ENCODE measurements at regions not wholly inside any gene's neighbourhood (a gene's known extent, or its start where the extent isn't known, plus 50 kb on each side); places are given as distances from the start of the nearest gene placed in this dataset.

- Histone ChIP-seq H3K9ac (ENCODE audit: low read depth, low read length, poor library complexity, severe bottlenecking) (no peak overlapping the region), H3K27me3 (ENCODE audit: insufficient read depth, low read length, poor library complexity, severe bottlenecking) (no peaks in the 10 kb centered on the region), H2AFZ (ENCODE audit: low read length) (no peak overlapping the region), H3K4me3 (ENCODE audit: low read length, poor library complexity, severe bottlenecking) (no peak overlapping the region), H3K9me2 (replicated peaks; ENCODE audit: low read depth, low read length) (no peaks in the 10 kb centered on the region), H3K4me1 (ENCODE audit: insufficient read depth, low read length, poor library complexity, severe bottlenecking) (no peaks in the 10 kb centered on the region), H4K20me1 (ENCODE audit: insufficient read depth, low read length, poor library complexity, severe bottlenecking) (no peaks in the 10 kb centered on the region), H3K79me2 (ENCODE audit: insufficient read depth, low read length) (no peaks in the 10 kb centered on the region), H3F3A (ENCODE audit: low read depth) (no peaks in the 10 kb centered on the region), H3K36me3 (ENCODE audit: insufficient read depth, low read length) (no peaks in the 10 kb centered on the region), H3K9me3 (ENCODE audit: insufficient read depth, low read depth, low read length) (no peaks in the 10 kb centered on the region), H3K4me2 (ENCODE audit: low read depth, low read length, poor library complexity, severe bottlenecking) (no peak overlapping the region)
- TF ChIP-seq EZH2phosphoT487 (IDR thresholded peaks at IDR 0.05; ENCODE audit: borderline replicate concordance) (no peak), CTCF (conservative IDR thresholded peaks at IDR 0.05; ENCODE audit: low read length) (no peak)
Measured at GRCh38 chr6:122028933-122029522, 370.4 kb upstream of the HSF2 start.

DNA sequence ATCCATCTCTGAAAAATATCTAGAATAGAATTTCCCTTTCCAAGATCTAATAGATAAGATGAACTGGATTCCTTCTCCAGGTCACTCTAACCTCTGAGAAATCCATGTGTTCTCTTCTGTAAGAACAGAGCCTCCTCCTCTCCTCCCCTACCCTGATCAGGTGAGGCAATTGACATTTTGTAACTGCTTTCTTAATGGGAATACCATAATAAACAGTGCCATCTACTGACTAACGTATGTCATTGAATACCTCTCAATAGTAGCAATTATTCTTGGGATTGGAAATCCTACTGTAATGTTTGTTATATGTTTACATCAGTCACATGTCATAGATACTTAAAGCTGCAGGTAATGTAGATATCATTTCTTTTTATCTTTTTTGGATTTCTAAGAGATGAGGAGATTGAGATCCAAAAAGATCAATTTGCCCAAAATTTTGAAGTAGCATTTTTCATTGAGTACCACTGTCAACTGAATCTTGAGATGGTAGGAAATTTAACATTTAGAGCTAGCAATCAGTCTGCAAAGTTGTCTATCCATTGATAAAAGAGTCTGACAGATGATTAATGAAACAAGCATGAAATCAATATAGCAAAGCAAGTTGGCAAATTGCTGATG, 365.8 kb upstream of the HSF2 start:
- Histone ChIP-seq H3K36me3 (ENCODE audit: insufficient read depth, low read length) (no peaks in the 10 kb centered on the region), H3K4me3 (ENCODE audit: low read length, poor library complexity, severe bottlenecking) (no peak overlapping the region), H3K9ac (ENCODE audit: low read depth, low read length, poor library complexity, severe bottlenecking) (no peak overlapping the region), H3K4me2 (ENCODE audit: low read depth, low read length, poor library complexity, severe bottlenecking) (no peak overlapping the region), H3K9me2 (replicated peaks; ENCODE audit: low read depth, low read length) (no peaks in the 10 kb centered on the region), H4K20me1 (ENCODE audit: insufficient read depth, low read length, poor library complexity, severe bottlenecking) (no peaks in the 10 kb centered on the region), H3K4me1 (ENCODE audit: insufficient read depth, low read length, poor library complexity, severe bottlenecking) (no peaks in the 10 kb centered on the region), H3K79me2 (ENCODE audit: insufficient read depth, low read length) (no peaks in the 10 kb centered on the region), H3F3A (ENCODE audit: low read depth) (no peaks in the 10 kb centered on the region), H3K9me3 (ENCODE audit: insufficient read depth, low read depth, low read length) (no peaks in the 10 kb centered on the region), H2AFZ (ENCODE audit: low read length) (no peak overlapping the region), H3K27me3 (ENCODE audit: insufficient read depth, low read length, poor library complexity, severe bottlenecking) (no peaks in the 10 kb centered on the region)
- TF ChIP-seq CTCF (conservative IDR thresholded peaks at IDR 0.05; ENCODE audit: low read length), result peak; percentile 84
- TF ChIP-seq EZH2phosphoT487 (IDR thresholded peaks at IDR 0.05; ENCODE audit: borderline replicate concordance), result no peak

DNA sequence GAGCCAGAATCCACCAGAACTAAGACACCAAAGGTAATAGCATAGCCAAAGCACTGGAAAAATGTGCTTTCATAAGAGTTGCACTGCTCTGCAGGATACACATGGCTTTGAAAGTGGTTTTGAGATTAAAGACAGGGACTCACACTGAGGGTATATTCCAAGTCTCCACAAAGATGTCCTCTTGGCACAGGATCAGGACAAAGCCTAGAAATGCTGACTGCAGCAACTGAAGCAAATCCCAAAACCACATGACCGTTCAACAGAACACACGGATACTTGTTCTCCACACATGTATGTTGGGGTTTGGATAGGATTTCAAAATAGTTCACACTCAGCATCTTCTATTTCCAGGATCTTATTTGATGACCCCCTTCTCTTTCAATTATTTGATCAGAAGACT, 364.3 kb upstream of the HSF2 start:
- Histone ChIP-seq H3K4me3 (ENCODE audit: low read length, poor library complexity, severe bottlenecking) (no peak overlapping the region), H3K9ac (ENCODE audit: low read depth, low read length, poor library complexity, severe bottlenecking) (no peak overlapping the region), H3K4me2 (ENCODE audit: low read depth, low read length, poor library complexity, severe bottlenecking) (no peak overlapping the region), H3K27me3 (ENCODE audit: insufficient read depth, low read length, poor library complexity, severe bottlenecking) (no peaks in the 10 kb centered on the region), H3F3A (ENCODE audit: low read depth) (no peaks in the 10 kb centered on the region), H4K20me1 (ENCODE audit: insufficient read depth, low read length, poor library complexity, severe bottlenecking) (no peaks in the 10 kb centered on the region), H2AFZ (ENCODE audit: low read length) (no peak overlapping the region), H3K9me2 (replicated peaks; ENCODE audit: low read depth, low read length) (no peaks in the 10 kb centered on the region), H3K4me1 (ENCODE audit: insufficient read depth, low read length, poor library complexity, severe bottlenecking) (no peaks in the 10 kb centered on the region), H3K36me3 (ENCODE audit: insufficient read depth, low read length) (no peaks in the 10 kb centered on the region), H3K79me2 (ENCODE audit: insufficient read depth, low read length) (no peaks in the 10 kb centered on the region), H3K9me3 (ENCODE audit: insufficient read depth, low read depth, low read length) (no peaks in the 10 kb centered on the region)
- TF ChIP-seq CTCF (conservative IDR thresholded peaks at IDR 0.05; ENCODE audit: low read length), result no peak

Measured in Loucy (cell line).